B cell (primary cell): ENCODE measurements at regions not wholly inside any gene's neighbourhood (a gene's known extent, or its start where the extent isn't known, plus 50 kb on each side); places are given as distances from the start of the nearest gene placed in this dataset.

Experiments
- CTCF ChIP-seq: fragments of 200-600 bp; IDR thresholded peaks from one replicate; pipeline ENCODE4 v1.8.0; 2022; ENCODE audit warnings: antibody characterized with exemption, mild to moderate bottlenecking
- EZH2 ChIP-seq: IDR thresholded peaks from 2 replicates; pipeline ENCODE4 v1.6.1; 2012; ENCODE audit warnings: borderline replicate concordance, low read depth, mild to moderate bottlenecking, moderate library complexity, low read length; ENCODE audit not compliant: insufficient read depth, poor library complexity, severe bottlenecking

- TF ChIP-seq CTCF = no peak
- TF ChIP-seq EZH2 = no peak
These were observed 388.5 kb upstream of the CDH4 start for GRCh38 chr20:60863548-60863947.
